HepG2 (cell line): ENCODE measurements at regions not wholly inside any gene's neighbourhood (a gene's known extent, or its start where the extent isn't known, plus 50 kb on each side); places are given as distances from the start of the nearest gene placed in this dataset.

Source experiments
- ATAC-seq: fragments of 200-7000 bp; cut with Tn5 transposase; 3 replicates; pipeline ENCODE4 v1.9.1; 2020; ENCODE audit warnings: mild to moderate bottlenecking, moderate library complexity
- BruUV-seq: library from RNA; stranded (reverse); fragments of 400-500 nt; replicated peaks from 2 replicates; lab custom pipeline; 2021; lab: Mats Ljungman, UMichigan
- CTCF ChIA-PET: fragments of 300-600 bp; formaldehyde crosslinking; extraction: SDS; loops from one replicate; lab custom pipeline; 2021; ENCODE audit warnings: low total read pairs, inconsistent platforms, low intra/inter-chr PET ratio; lab: Yijun Ruan, JAX
- POLR2A ChIA-PET: fragments of 350-600 bp; sonication (Branson Sonifier 250); formaldehyde crosslinking; loops from one replicate; lab custom pipeline; 2020; ENCODE audit warnings: antibody characterized with exemption, inconsistent platforms; lab: Yijun Ruan, JAX
- DNase-seq: peaks from one replicate; pipeline ENCODE4 v3.0.0-alpha.2; 2015; ENCODE audit warnings: low spot score
- FAIRE-seq: peaks from 3 replicates; lab custom pipeline; 2011; peaks lifted over from hg19 to GRCh38; lab: Jason Lieb, UNC
- H2AFZ ChIP-seq: one replicate; pipeline ENCODE4 v1.6.1; 2011; ENCODE audit warnings: low read length, inconsistent platforms
- H3K27ac ChIP-seq: fragments of 300-600 bp; 3 replicates; pipeline ENCODE4 v1.8.0; 2011; ENCODE audit warnings: mixed run types, mild to moderate bottlenecking, mixed read lengths, low read length, inconsistent platforms; ENCODE audit not compliant: insufficient read depth; ENCODE audit errors: extremely low read length
- H3K27me3 ChIP-seq, 2 experiments: fragments of 200-600 bp in 1 of 2; 2 replicates in 1 of 2; 3 replicates in 1 of 2; pipeline versions ENCODE4 v1.6.0 to v1.8.0; 2011; ENCODE audit warnings: low read length in 2 of 2, mild to moderate bottlenecking in 2 of 2, moderate library complexity in 2 of 2, inconsistent platforms in 1 of 2; ENCODE audit not compliant: insufficient read depth in 2 of 2, control insufficient read depth in 1 of 2
- H3K36me3 ChIP-seq, 2 experiments: fragments of 200-600 bp in 1 of 2; replicated peaks in 1 of 2; 2 replicates in 1 of 2; 3 replicates in 1 of 2; pipeline versions ENCODE4 v1.5.1 to v1.8.0; 2011; ENCODE audit warnings: low read length in 2 of 2, inconsistent platforms in 1 of 2; ENCODE audit not compliant: insufficient read depth in 2 of 2, control insufficient read depth in 1 of 2
- H3K4me1 ChIP-seq: 2 replicates; pipeline ENCODE4 v1.5.1; 2012; ENCODE audit warnings: low read length, inconsistent platforms; ENCODE audit not compliant: insufficient read depth
- H3K4me2 ChIP-seq: 2 replicates; pipeline ENCODE4 v1.6.0; 2011; ENCODE audit warnings: low read depth, low read length, inconsistent platforms
- H3K4me3 ChIP-seq, 3 experiments: fragments of 200-600 bp in 1 of 3; sonication (generic), shearing (Covaris generic) in 1 of 3; replicated peaks in 1 of 3; 2 replicates each; pipeline ENCODE4 v1.5.1; 2011 to 2016; ENCODE audit warnings: low read length in 3 of 3, inconsistent platforms in 2 of 3, low read depth in 2 of 3, mild to moderate bottlenecking in 2 of 3, control low read depth in 1 of 3, mixed read lengths in 1 of 3; ENCODE audit not compliant: insufficient read depth in 1 of 3
- H3K79me2 ChIP-seq: one replicate; pipeline ENCODE4 v1.6.1; 2011; ENCODE audit warnings: low read length, inconsistent platforms; ENCODE audit not compliant: insufficient read depth
- H3K9ac ChIP-seq: 2 replicates; pipeline ENCODE4 v1.6.0; 2011; ENCODE audit warnings: mild to moderate bottlenecking, low read depth, low read length, inconsistent platforms; ENCODE audit not compliant: insufficient read depth
- H3K9me3 ChIP-seq: 2 replicates; pipeline ENCODE4 v1.5.1; 2012; ENCODE audit warnings: mild to moderate bottlenecking, low read length
- H4K20me1 ChIP-seq: 2 replicates; pipeline ENCODE4 v1.6.0; 2011; ENCODE audit warnings: inconsistent platforms, mild to moderate bottlenecking, low read length, moderate library complexity; ENCODE audit not compliant: insufficient read depth
- GMEB2 ChIP-seq: IDR thresholded peaks from 2 replicates; pipeline ENCODE4 v1.6.1; 2016; ENCODE audit warnings: missing biosample characterization, missing genetic modification reagents, low read depth
- HDAC6 ChIP-seq: fragments of 200-600 bp; sonication (generic); IDR thresholded peaks from 2 replicates; pipeline ENCODE4 v1.7.0; 2017; ENCODE audit warnings: mild to moderate bottlenecking, antibody characterized with exemption, low read length, low read depth
- KMT2A ChIP-seq: sonication (generic); formaldehyde crosslinking; IDR thresholded peaks from 2 replicates; pipeline ENCODE4 v1.4.0; 2020; ENCODE audit warnings: missing genetic modification reagents
- KMT2B ChIP-seq: IDR thresholded peaks from 2 replicates; pipeline ENCODE4 v1.6.1; 2016; ENCODE audit warnings: missing genetic modification reagents, missing compliant biosample characterization
- NFKBIZ ChIP-seq: IDR thresholded peaks from 2 replicates; pipeline ENCODE4 v1.6.1; 2018; ENCODE audit warnings: missing genetic modification reagents, missing compliant biosample characterization
- NONO ChIP-seq, 2 experiments: fragments of 450-650 bp in 1 of 2; sonication (generic) in 1 of 2; formaldehyde crosslinking in 1 of 2; IDR thresholded peaks in 1 of 2; conservative IDR thresholded peaks in 1 of 2; 2 replicates each; pipeline versions ENCODE4 v1.6.1 to v1.8.0; 2017 to 2022; ENCODE audit warnings: mild to moderate bottlenecking in 1 of 2, missing genetic modification reagents in 1 of 2, moderate library complexity in 1 of 2
- PBX2 ChIP-seq: IDR thresholded peaks from 2 replicates; pipeline ENCODE4 v1.6.1; 2016; ENCODE audit warnings: control low read depth
- PLRG1 ChIP-seq: fragments of 450-650 bp; conservative IDR thresholded peaks from 2 replicates; pipeline ENCODE4 v1.6.1; 2016
- RAD51 ChIP-seq: fragments of 450-650 bp; IDR thresholded peaks from 2 replicates; pipeline ENCODE4 v1.6.1; 2016; ENCODE audit warnings: borderline replicate concordance
- SETDB1 ChIP-seq: sonication (generic); formaldehyde crosslinking; IDR thresholded peaks from 2 replicates; pipeline ENCODE4 v1.5.1; 2020; ENCODE audit warnings: missing genetic modification reagents, mild to moderate bottlenecking, borderline replicate concordance
- TP53 ChIP-seq: sonication (generic); formaldehyde crosslinking; conservative IDR thresholded peaks from 2 replicates; pipeline ENCODE4 v1.4.0; 2020; ENCODE audit warnings: missing genetic modification reagents
- ZBTB43 ChIP-seq: sonication (generic); formaldehyde crosslinking; conservative IDR thresholded peaks from 2 replicates; pipeline ENCODE4 v1.4.0; 2020; ENCODE audit warnings: missing genetic modification reagents
- WGBS: methylation state at CpG from one replicate; pipeline ENCODE4 v1.1.6; 2017; ENCODE audit warnings: low lambda C conversion rate; 5-methylcytosine and 5-hydroxymethylcytosine counted together
- in situ Hi-C: cut with HindIII; loops from 2 replicates; pipeline ENCODE4 v1.10.0; 2017; ENCODE audit warnings: low pct_unique_long_range_greater_than_20kb; ENCODE audit not compliant: extremely low pct_ligation_motif_present
- intact Hi-C: fragments of 100-400 bp; cut with micrococcal nuclease; formaldehyde crosslinking; loops from one replicate; pipeline ENCODE4 v1.10.0; 2022; ENCODE audit not compliant: unreplicated experiment
- TF ChIP-seq, protein P1 (sequence below): sonication (generic); formaldehyde crosslinking; IDR thresholded peaks from 2 replicates; pipeline ENCODE4 v1.4.0; 2020; ENCODE audit warnings: missing genetic modification reagents

DNA sequence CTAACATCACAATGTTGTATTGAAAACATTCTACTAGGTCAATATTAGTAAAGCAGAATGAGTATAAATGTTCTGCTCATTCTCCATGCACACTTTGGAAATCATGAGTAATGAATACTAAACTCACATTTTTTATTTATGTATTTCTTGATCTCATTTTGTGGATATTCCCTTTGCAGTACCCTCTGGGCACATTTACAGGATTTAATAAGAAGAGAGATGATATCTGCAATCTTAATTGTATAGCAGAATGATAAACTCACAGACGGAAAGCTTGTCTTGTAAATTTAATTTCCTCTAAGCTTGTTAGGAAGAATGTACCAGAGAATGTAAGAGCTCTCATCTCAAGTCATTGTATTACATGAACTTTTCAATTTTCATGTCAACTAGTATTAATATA, 1279.7 kb downstream of the PCDH7 start:
- Histone ChIP-seq H3K36me3 (no peaks in the 10 kb centered on the region), H3K9me3 (peaks cover 6% of the 10 kb centered on the region; the same call in 1 of the 2 replicates), H3K4me3 (no peak overlapping the region), H3K79me2 (no peaks in the 10 kb centered on the region), H3K9ac (no peak overlapping the region), H3K27ac (no peak overlapping the region), H3K4me1 (no peaks in the 10 kb centered on the region), H3K4me2 (no peak overlapping the region), H4K20me1 (no peaks in the 10 kb centered on the region), H3K27me3 (no peaks in the 10 kb centered on the region), H2AFZ (no peak overlapping the region)
- DNase-seq (no peak), FAIRE-seq (no peak), ATAC-seq (no peak)
- in situ Hi-C loops (no loop called here), intact Hi-C loops (no loop called here)
- ChIA-PET POLR2A (no interaction called here), CTCF (no interaction called here)
- BruUV-seq: no TSS peak
- no peak for TF ChIP-seq SETDB1 (CRISPR knock-in tag)
- TF ChIP-seq TP53 (CRISPR knock-in tag): no peak
- no peak for TF ChIP-seq KMT2A
- no peak for TF ChIP-seq HDAC6
- no peak for TF ChIP-seq ZBTB43 (CRISPR knock-in tag)
- no peak for TF ChIP-seq GMEB2
- no peak for TF ChIP-seq NONO (IDR thresholded peaks at IDR 0.05)
- no peak for TF ChIP-seq NONO (CRISPR knock-in tag; conservative IDR thresholded peaks at IDR 0.05)
- TF ChIP-seq, protein P1, sequence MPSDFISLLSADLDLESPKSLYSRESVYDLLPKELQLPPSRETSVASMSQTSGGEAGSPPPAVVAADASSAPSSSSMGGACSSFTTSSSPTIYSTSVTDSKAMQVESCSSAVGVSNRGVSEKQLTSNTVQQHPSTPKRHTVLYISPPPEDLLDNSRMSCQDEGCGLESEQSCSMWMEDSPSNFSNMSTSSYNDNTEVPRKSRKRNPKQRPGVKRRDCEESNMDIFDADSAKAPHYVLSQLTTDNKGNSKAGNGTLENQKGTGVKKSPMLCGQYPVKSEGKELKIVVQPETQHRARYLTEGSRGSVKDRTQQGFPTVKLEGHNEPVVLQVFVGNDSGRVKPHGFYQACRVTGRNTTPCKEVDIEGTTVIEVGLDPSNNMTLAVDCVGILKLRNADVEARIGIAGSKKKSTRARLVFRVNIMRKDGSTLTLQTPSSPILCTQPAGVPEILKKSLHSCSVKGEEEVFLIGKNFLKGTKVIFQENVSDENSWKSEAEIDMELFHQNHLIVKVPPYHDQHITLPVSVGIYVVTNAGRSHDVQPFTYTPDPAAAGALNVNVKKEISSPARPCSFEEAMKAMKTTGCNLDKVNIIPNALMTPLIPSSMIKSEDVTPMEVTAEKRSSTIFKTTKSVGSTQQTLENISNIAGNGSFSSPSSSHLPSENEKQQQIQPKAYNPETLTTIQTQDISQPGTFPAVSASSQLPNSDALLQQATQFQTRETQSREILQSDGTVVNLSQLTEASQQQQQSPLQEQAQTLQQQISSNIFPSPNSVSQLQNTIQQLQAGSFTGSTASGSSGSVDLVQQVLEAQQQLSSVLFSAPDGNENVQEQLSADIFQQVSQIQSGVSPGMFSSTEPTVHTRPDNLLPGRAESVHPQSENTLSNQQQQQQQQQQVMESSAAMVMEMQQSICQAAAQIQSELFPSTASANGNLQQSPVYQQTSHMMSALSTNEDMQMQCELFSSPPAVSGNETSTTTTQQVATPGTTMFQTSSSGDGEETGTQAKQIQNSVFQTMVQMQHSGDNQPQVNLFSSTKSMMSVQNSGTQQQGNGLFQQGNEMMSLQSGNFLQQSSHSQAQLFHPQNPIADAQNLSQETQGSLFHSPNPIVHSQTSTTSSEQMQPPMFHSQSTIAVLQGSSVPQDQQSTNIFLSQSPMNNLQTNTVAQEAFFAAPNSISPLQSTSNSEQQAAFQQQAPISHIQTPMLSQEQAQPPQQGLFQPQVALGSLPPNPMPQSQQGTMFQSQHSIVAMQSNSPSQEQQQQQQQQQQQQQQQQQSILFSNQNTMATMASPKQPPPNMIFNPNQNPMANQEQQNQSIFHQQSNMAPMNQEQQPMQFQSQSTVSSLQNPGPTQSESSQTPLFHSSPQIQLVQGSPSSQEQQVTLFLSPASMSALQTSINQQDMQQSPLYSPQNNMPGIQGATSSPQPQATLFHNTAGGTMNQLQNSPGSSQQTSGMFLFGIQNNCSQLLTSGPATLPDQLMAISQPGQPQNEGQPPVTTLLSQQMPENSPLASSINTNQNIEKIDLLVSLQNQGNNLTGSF: no peak
- TF ChIP-seq RAD51: no peak
- TF ChIP-seq NFKBIZ: no peak
- no peak for TF ChIP-seq PBX2 (CRISPR knock-in tag)
- TF ChIP-seq PLRG1: no peak
- no peak for TF ChIP-seq KMT2B (CRISPR knock-in tag)
- 55% methylated on average over 1 of the region's 1 CpG for WGBS
